Peyer's patch (tissue), 4 donors: ENCODE measurements at regions not wholly inside any gene's neighbourhood (a gene's known extent, or its start where the extent isn't known, plus 50 kb on each side); places are given as distances from the start of the nearest gene placed in this dataset.

Experiments
- DNase-seq, 3 donors: peaks; one replicate each; pipeline ENCODE4 v3.0.0-alpha.2; 2017 to 2019
- H3K27ac ChIP-seq, 4 donors: fragments of 200-600 bp; sonication (generic); one replicate each; pipeline ENCODE4 v1.5.1; 2016 to 2019
- H3K27me3 ChIP-seq, 2 donors: fragments of 200-600 bp; sonication (generic); one replicate each; pipeline ENCODE4 v1.5.1; 2019
- H3K36me3 ChIP-seq, 3 donors: fragments of 200-600 bp; sonication (generic); one replicate each; pipeline ENCODE4 v1.5.1; 2016 to 2019
- H3K4me1 ChIP-seq, 4 donors: fragments of 200-600 bp; sonication (generic); one replicate each; pipeline ENCODE4 v1.5.1; 2016 to 2019
- H3K4me3 ChIP-seq, 4 donors: fragments of 200-600 bp; sonication (generic); 1 replicate in 3 of 4; 2 replicates in 1 of 4; pipeline ENCODE4 v1.5.1; 2016 to 2019; ENCODE audit warnings: mild to moderate bottlenecking in 1 of 4
- H3K9me3 ChIP-seq, 4 donors: fragments of 200-600 bp; sonication (generic); one replicate each; pipeline ENCODE4 v1.5.1; 2016 to 2019; ENCODE audit warnings: mild to moderate bottlenecking in 1 of 4
- CTCF ChIP-seq, 6 experiments: fragments of 450-650 bp in 4 of 6; fragments of 200-600 bp in 2 of 6; sonication (generic) in 1 of 6; IDR thresholded peaks; one replicate each; pipeline ENCODE4 v1.5.1; 2017 to 2019; ENCODE audit warnings: antibody characterized with exemption in 6 of 6, mild to moderate bottlenecking in 3 of 6, moderate library complexity in 1 of 6
- POLR2A ChIP-seq, 2 donors: fragments of 450-650 bp; IDR thresholded peaks; one replicate each; pipeline ENCODE4 v1.5.1; 2017; ENCODE audit warnings: antibody characterized with exemption in 2 of 2, mild to moderate bottlenecking in 2 of 2, moderate library complexity in 2 of 2

GRCh38 chr7:91636728-91637127, 243.8 kb downstream of the MTERF1 start:
- Histone ChIP-seq H3K4me1 (no peaks in the 10 kb centered on the region), H3K9me3 (no peaks in the 10 kb centered on the region), H3K27ac (no peak overlapping the region), H3K27me3 (no peaks in the 10 kb centered on the region), H3K36me3 (no peaks in the 10 kb centered on the region), H3K4me3 (no peak overlapping the region)
- TF ChIP-seq CTCF (IDR thresholded peaks at IDR 0.05): no peak
- TF ChIP-seq POLR2A (IDR thresholded peaks at IDR 0.05): no peak
- DNase-seq: no peak

- H3K27ac ChIP-seq: no peak overlapping the region
- no peak overlapping the region for H3K4me3 ChIP-seq
- no peaks in the 10 kb centered on the region for H3K36me3 ChIP-seq
- DNase-seq: no peak
- TF ChIP-seq CTCF (IDR thresholded peaks at IDR 0.05): no peak
- no peak for TF ChIP-seq POLR2A (IDR thresholded peaks at IDR 0.05)
- no peaks in the 10 kb centered on the region for H3K4me1 ChIP-seq
- no peaks in the 10 kb centered on the region for H3K9me3 ChIP-seq
- H3K27me3 ChIP-seq: no peaks in the 10 kb centered on the region
Measured at GRCh38 chr7:91644256-91644655, 236.2 kb downstream of the MTERF1 start.

- no peak overlapping the region for H3K27ac ChIP-seq
- TF ChIP-seq CTCF (IDR thresholded peaks at IDR 0.05) (no peak), POLR2A (IDR thresholded peaks at IDR 0.05) (no peak)
- H3K27me3 ChIP-seq: no peaks in the 10 kb centered on the region
- no peak for DNase-seq
- no peak overlapping the region for H3K4me3 ChIP-seq
- no peaks in the 10 kb centered on the region for H3K4me1 ChIP-seq
- H3K36me3 ChIP-seq: no peaks in the 10 kb centered on the region
- no peaks in the 10 kb centered on the region for H3K9me3 ChIP-seq
Measured at GRCh38 chr7:91645542-91645941, 235.0 kb downstream of the MTERF1 start.

GRCh38 chr7:91651986-91652385, 228.5 kb downstream of the MTERF1 start:
- no peak for DNase-seq
- no peaks in the 10 kb centered on the region for H3K4me1 ChIP-seq
- H3K36me3 ChIP-seq: no peaks in the 10 kb centered on the region
- H3K27me3 ChIP-seq: no peaks in the 10 kb centered on the region
- no peaks in the 10 kb centered on the region for H3K9me3 ChIP-seq
- no peak overlapping the region for H3K4me3 ChIP-seq
- TF ChIP-seq CTCF (IDR thresholded peaks at IDR 0.05) (no peak), POLR2A (IDR thresholded peaks at IDR 0.05) (no peak)
- no peak overlapping the region for H3K27ac ChIP-seq

GRCh38 chr7:91653286-91653685, 227.2 kb downstream of the MTERF1 start:
- TF ChIP-seq POLR2A (IDR thresholded peaks at IDR 0.05) (no peak), CTCF (IDR thresholded peaks at IDR 0.05) (no peak)
- Histone ChIP-seq H3K36me3 (no peaks in the 10 kb centered on the region), H3K4me3 (no peak overlapping the region), H3K27ac (no peak overlapping the region), H3K4me1 (no peaks in the 10 kb centered on the region), H3K27me3 (no peaks in the 10 kb centered on the region), H3K9me3 (no peaks in the 10 kb centered on the region)
- no peak for DNase-seq

GRCh38 chr7:91655656-91656055, 224.8 kb downstream of the MTERF1 start:
- Histone ChIP-seq H3K36me3 (no peaks in the 10 kb centered on the region), H3K27ac (no peak overlapping the region), H3K9me3 (no peaks in the 10 kb centered on the region), H3K27me3 (no peaks in the 10 kb centered on the region), H3K4me3 (no peak overlapping the region), H3K4me1 (no peaks in the 10 kb centered on the region)
- TF ChIP-seq CTCF (IDR thresholded peaks at IDR 0.05) (no peak), POLR2A (IDR thresholded peaks at IDR 0.05) (no peak)
- DNase-seq: no peak
